HepG2 (cell line): ENCODE measurements at regions not wholly inside any gene's neighbourhood (a gene's known extent, or its start where the extent isn't known, plus 50 kb on each side); places are given as distances from the start of the nearest gene placed in this dataset.

Experiments
- IRF2 ChIP-seq: IDR thresholded peaks from 2 replicates; pipeline ENCODE4 v1.6.1; 2018; ENCODE audit warnings: missing genetic modification reagents, missing compliant biosample characterization
- PRPF4 ChIP-seq: fragments of 200-400 bp; formaldehyde crosslinking; IDR thresholded peaks from 2 replicates; pipeline ENCODE4 v1.6.1; 2016; ENCODE audit warnings: low read length, low read depth; ENCODE audit not compliant: poor library complexity, severe bottlenecking

DNA sequence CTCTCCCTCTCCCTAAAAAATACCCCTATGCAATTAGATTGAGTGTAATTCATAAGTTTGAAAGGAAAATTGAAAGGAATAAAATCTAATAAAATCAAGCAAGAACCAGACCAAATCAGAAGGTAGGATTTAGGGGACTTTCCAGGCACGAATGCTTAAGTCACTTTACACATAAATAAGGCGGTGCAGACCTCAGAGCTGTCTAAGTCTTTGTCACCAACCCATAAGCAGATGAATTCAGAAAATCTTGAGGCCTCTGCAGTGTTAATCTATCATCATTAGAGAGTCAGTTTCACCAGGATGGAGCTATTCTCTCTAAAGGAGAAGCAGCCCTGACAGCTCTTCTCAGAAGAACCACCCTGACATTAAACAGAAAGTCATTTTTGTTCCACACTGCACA lies 819.1 kb upstream of the AMELY start:
- TF ChIP-seq IRF2 (CRISPR knock-in tag) (no peak), PRPF4 (no peak)
